OCI-LY1 (cell line): ENCODE measurements at regions not wholly inside any gene's neighbourhood (a gene's known extent, or its start where the extent isn't known, plus 50 kb on each side); places are given as distances from the start of the nearest gene placed in this dataset.

Experiments
- CTCF ChIP-seq: fragments of 200-600 bp; sonication (generic), shearing (Covaris generic); IDR thresholded peaks from 2 replicates; pipeline ENCODE4 v1.5.1; 2017; ENCODE audit warnings: mild to moderate bottlenecking, antibody characterized with exemption, low read length, moderate library complexity, mixed read lengths
- EZH2 ChIP-seq: fragments of 200-600 bp; sonication (generic), shearing (Covaris generic); IDR thresholded peaks from 2 replicates; pipeline ENCODE4 v1.8.0; 2017; ENCODE audit warnings: borderline replicate concordance, mixed run types, mild to moderate bottlenecking, antibody characterized with exemption, low read length, moderate library complexity, mixed read lengths

- TF ChIP-seq CTCF = no peak
- TF ChIP-seq EZH2 = no peak
Measured at GRCh38 chr14:43901911-43902673, 605.0 kb downstream of the FSCB start.
